Spleen (tissue), 7 donors: ENCODE measurements at regions not wholly inside any gene's neighbourhood (a gene's known extent, or its start where the extent isn't known, plus 50 kb on each side); places are given as distances from the start of the nearest gene placed in this dataset.

Experiments
- POLR2A ChIP-seq, 3 donors: fragments of 450-650 bp; IDR thresholded peaks; one replicate each; pipeline ENCODE4 v1.5.1; 2017; ENCODE audit warnings: antibody characterized with exemption in 3 of 3, mild to moderate bottlenecking in 1 of 3
- POLR2AphosphoS5 ChIP-seq, 3 donors: sonication (generic); formaldehyde crosslinking; IDR thresholded peaks; one replicate each; pipeline ENCODE4 v1.5.1; 2017; ENCODE audit warnings: antibody characterized with exemption in 3 of 3
- TF ChIP-seq, protein P1 (sequence below), 11 experiments: fragments of 200-600 bp in 7 of 11; fragments of 450-650 bp in 4 of 11; sonication (generic) in 4 of 11; IDR thresholded peaks in 8 of 11; conservative IDR thresholded peaks in 3 of 11; 1 replicate in 7 of 11; 2 replicates in 4 of 11; pipeline versions ENCODE4 v1.4.0 to v1.8.0; 2016 to 2021; ENCODE audit warnings: antibody characterized with exemption in 11 of 11, inconsistent platforms in 4 of 11, mild to moderate bottlenecking in 1 of 11
- donor health status: DM: no; HTN: no; CAD: no; lungs with moderate emphysema.
- donor health status: DM: no; HTN: no; CAD: no.
- donor health status: DM: no; HTN: no; CAD: no.

GRCh38 chr2:11896386-11896785 is 150.0 kb downstream of the LPIN1 start:
- TF ChIP-seq, protein P1, sequence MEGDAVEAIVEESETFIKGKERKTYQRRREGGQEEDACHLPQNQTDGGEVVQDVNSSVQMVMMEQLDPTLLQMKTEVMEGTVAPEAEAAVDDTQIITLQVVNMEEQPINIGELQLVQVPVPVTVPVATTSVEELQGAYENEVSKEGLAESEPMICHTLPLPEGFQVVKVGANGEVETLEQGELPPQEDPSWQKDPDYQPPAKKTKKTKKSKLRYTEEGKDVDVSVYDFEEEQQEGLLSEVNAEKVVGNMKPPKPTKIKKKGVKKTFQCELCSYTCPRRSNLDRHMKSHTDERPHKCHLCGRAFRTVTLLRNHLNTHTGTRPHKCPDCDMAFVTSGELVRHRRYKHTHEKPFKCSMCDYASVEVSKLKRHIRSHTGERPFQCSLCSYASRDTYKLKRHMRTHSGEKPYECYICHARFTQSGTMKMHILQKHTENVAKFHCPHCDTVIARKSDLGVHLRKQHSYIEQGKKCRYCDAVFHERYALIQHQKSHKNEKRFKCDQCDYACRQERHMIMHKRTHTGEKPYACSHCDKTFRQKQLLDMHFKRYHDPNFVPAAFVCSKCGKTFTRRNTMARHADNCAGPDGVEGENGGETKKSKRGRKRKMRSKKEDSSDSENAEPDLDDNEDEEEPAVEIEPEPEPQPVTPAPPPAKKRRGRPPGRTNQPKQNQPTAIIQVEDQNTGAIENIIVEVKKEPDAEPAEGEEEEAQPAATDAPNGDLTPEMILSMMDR (IDR thresholded peaks at IDR 0.05 in 8 of 11, conservative IDR thresholded peaks at IDR 0.05 in 3 of 11): no peak
- TF ChIP-seq POLR2AphosphoS5 (IDR thresholded peaks at IDR 0.05) (no peak), POLR2A (IDR thresholded peaks at IDR 0.05) (no peak)
